ENCODE measurements at regions not wholly inside any gene's neighbourhood (a gene's known extent, or its start where the extent isn't known, plus 50 kb on each side); places are given as distances from the start of the nearest gene placed in this dataset.

GRCh38 chr4:177558995-177559394, 116.8 kb upstream of the AGA start:
- H3K9ac ChIP-seq: no peak overlapping the region
- no peak overlapping the region for H3K4me2 ChIP-seq
- H3K27me3 ChIP-seq (ENCODE audit: insufficient read depth, low read depth): no peaks in the 10 kb centered on the region
- H3K79me2 ChIP-seq (ENCODE audit: insufficient read depth, low read depth): no peaks in the 10 kb centered on the region
- no peaks in the 10 kb centered on the region for H3K36me3 ChIP-seq (ENCODE audit: insufficient read depth)
- H2AFZ ChIP-seq (ENCODE audit: low read depth): no peak overlapping the region
- H3K4me3 ChIP-seq (IDR thresholded peaks at IDR 0.05; ENCODE audit: insufficient read depth, low read depth, low read length): no peak overlapping the region
- H4K20me1 ChIP-seq (ENCODE audit: insufficient read depth): no peaks in the 10 kb centered on the region
- no peaks in the 10 kb centered on the region for H3K4me1 ChIP-seq (ENCODE audit: low read depth, poor library complexity, severe bottlenecking)
- H3K27ac ChIP-seq: no peak overlapping the region
- TF ChIP-seq, protein P1, sequence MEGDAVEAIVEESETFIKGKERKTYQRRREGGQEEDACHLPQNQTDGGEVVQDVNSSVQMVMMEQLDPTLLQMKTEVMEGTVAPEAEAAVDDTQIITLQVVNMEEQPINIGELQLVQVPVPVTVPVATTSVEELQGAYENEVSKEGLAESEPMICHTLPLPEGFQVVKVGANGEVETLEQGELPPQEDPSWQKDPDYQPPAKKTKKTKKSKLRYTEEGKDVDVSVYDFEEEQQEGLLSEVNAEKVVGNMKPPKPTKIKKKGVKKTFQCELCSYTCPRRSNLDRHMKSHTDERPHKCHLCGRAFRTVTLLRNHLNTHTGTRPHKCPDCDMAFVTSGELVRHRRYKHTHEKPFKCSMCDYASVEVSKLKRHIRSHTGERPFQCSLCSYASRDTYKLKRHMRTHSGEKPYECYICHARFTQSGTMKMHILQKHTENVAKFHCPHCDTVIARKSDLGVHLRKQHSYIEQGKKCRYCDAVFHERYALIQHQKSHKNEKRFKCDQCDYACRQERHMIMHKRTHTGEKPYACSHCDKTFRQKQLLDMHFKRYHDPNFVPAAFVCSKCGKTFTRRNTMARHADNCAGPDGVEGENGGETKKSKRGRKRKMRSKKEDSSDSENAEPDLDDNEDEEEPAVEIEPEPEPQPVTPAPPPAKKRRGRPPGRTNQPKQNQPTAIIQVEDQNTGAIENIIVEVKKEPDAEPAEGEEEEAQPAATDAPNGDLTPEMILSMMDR (conservative IDR thresholded peaks at IDR 0.05; ENCODE audit: low read depth, low read length): no peak

DNA sequence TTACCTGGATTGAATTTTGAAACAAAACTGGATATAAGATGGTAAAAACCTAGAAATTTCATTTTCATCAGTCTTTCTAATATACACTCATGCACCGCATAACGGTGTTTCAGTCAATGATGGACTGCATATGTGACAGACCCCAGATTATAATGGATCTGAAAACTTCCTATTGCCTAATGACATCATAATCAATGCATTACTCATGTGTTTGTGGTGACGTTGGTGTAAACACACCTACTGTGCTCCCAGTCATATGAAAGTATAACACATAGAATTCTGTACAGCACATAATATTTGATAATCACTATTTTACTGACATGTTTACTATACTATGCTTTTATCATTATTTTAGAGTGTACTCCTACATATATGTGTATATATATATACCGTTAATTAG, 119.9 kb upstream of the AGA start:
- no peak overlapping the region for H3K4me3 ChIP-seq (IDR thresholded peaks at IDR 0.05; ENCODE audit: insufficient read depth, low read depth, low read length)
- H3K36me3 ChIP-seq (ENCODE audit: insufficient read depth): no peaks in the 10 kb centered on the region
- no peaks in the 10 kb centered on the region for H3K79me2 ChIP-seq (ENCODE audit: insufficient read depth, low read depth)
- TF ChIP-seq, protein P1 (conservative IDR thresholded peaks at IDR 0.05; ENCODE audit: low read depth, low read length): no peak
- H3K27ac ChIP-seq: no peak overlapping the region
- no peaks in the 10 kb centered on the region for H3K4me1 ChIP-seq (ENCODE audit: low read depth, poor library complexity, severe bottlenecking)
- no peaks in the 10 kb centered on the region for H3K27me3 ChIP-seq (ENCODE audit: insufficient read depth, low read depth)
- no peak overlapping the region for H3K4me2 ChIP-seq
- H2AFZ ChIP-seq (ENCODE audit: low read depth): no peak overlapping the region
- H4K20me1 ChIP-seq (ENCODE audit: insufficient read depth): no peaks in the 10 kb centered on the region
- no peak overlapping the region for H3K9ac ChIP-seq

DNA sequence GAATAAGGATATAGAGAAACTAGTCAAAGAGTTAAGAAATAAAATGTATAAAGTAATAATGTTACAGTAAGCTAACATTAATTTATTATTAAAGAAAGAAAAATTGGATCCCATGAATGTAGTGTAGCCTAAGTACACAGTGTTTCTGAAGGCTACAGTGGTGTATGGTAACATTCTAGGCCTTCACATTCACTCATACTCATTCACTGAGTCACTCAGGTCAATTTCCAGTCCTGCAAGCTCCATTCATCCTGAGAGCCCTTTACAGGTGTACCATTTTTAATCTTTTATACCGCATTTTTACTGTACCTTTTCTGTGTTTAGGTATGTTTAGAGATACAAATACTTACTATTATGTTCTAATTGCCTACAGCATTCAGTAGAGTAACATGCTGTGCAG, 120.6 kb upstream of the AGA start:
- H3K4me2 ChIP-seq: no peak overlapping the region
- H3K27me3 ChIP-seq (ENCODE audit: insufficient read depth, low read depth): no peaks in the 10 kb centered on the region
- H3K4me3 ChIP-seq (IDR thresholded peaks at IDR 0.05; ENCODE audit: insufficient read depth, low read depth, low read length): no peak overlapping the region
- TF ChIP-seq, protein P1 (conservative IDR thresholded peaks at IDR 0.05; ENCODE audit: low read depth, low read length): no peak
- H2AFZ ChIP-seq (ENCODE audit: low read depth): no peak overlapping the region
- H3K9ac ChIP-seq: no peak overlapping the region
- no peaks in the 10 kb centered on the region for H3K36me3 ChIP-seq (ENCODE audit: insufficient read depth)
- H4K20me1 ChIP-seq (ENCODE audit: insufficient read depth): no peaks in the 10 kb centered on the region
- H3K4me1 ChIP-seq (ENCODE audit: low read depth, poor library complexity, severe bottlenecking): no peaks in the 10 kb centered on the region
- H3K27ac ChIP-seq: no peak overlapping the region
- no peaks in the 10 kb centered on the region for H3K79me2 ChIP-seq (ENCODE audit: insufficient read depth, low read depth)

GRCh38 chr4:177566691-177567090, 124.5 kb upstream of the AGA start:
- no peak overlapping the region for H3K9ac ChIP-seq
- no peak overlapping the region for H3K4me3 ChIP-seq (IDR thresholded peaks at IDR 0.05; ENCODE audit: insufficient read depth, low read depth, low read length)
- H3K4me2 ChIP-seq: no peak overlapping the region
- no peak overlapping the region for H3K27ac ChIP-seq
- no peaks in the 10 kb centered on the region for H3K27me3 ChIP-seq (ENCODE audit: insufficient read depth, low read depth)
- no peaks in the 10 kb centered on the region for H3K36me3 ChIP-seq (ENCODE audit: insufficient read depth)
- no peak overlapping the region for H2AFZ ChIP-seq (ENCODE audit: low read depth)
- H4K20me1 ChIP-seq (ENCODE audit: insufficient read depth): no peaks in the 10 kb centered on the region
- TF ChIP-seq, protein P1 (conservative IDR thresholded peaks at IDR 0.05; ENCODE audit: low read depth, low read length): no peak
- H3K4me1 ChIP-seq (ENCODE audit: low read depth, poor library complexity, severe bottlenecking): no peaks in the 10 kb centered on the region
- no peaks in the 10 kb centered on the region for H3K79me2 ChIP-seq (ENCODE audit: insufficient read depth, low read depth)

Data from KMS-11 (cell line).